ENCODE measurements at regions not wholly inside any gene's neighbourhood (a gene's known extent, or its start where the extent isn't known, plus 50 kb on each side); places are given as distances from the start of the nearest gene placed in this dataset.

DNA sequence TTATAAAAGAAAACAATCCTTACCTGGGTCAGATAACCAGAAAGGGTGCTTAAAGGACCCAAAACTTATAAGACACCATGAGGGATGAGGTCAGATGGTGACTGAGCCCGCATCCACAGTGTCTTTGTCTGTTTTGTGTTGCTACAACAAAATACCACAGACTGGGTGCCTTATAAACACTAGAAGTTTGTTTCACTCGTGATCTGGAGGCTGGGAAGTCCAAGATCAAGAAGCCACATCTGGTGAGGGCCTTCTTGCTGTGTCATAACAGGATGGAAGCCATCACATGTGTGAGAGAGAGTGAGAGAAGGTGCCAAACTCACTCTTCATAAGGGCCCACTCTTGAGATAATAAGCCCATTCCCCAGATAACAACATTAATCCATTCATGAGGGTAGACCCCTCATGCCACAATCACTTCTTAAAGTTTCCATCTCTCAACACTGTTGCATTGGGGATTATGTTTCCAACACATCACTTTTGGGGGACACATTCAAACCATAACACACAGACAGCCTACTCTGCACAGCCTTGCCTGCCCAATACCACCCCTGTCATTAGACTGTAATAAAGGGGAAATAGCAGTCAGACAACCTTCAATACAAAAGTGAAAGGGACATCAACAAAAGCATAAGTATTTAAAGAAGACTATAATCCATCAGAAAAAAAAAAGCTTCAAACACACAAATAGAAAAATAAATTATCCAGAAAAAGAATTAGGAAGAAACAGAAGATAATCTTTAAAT, 249.8 kb downstream of the ANAPC1 start:
- no peak for TF ChIP-seq CTCF (IDR thresholded peaks at IDR 0.05)
- TF ChIP-seq POLR2A (IDR thresholded peaks at IDR 0.05), result no peak
- Histone ChIP-seq H3K27ac (no peak overlapping the region), H3K4me3 (no peak overlapping the region), H3K36me3 (no peaks in the 10 kb centered on the region), H3K4me1 (peaks cover 0 to 5% (median 0%) of the 10 kb centered on the region in 4 donors), H3K27me3 (no peaks in the 10 kb centered on the region), H3K9me3 (peaks cover 0 to 16% (median 0%) of the 10 kb centered on the region in 4 donors)
- no peak for DNase-seq

DNA sequence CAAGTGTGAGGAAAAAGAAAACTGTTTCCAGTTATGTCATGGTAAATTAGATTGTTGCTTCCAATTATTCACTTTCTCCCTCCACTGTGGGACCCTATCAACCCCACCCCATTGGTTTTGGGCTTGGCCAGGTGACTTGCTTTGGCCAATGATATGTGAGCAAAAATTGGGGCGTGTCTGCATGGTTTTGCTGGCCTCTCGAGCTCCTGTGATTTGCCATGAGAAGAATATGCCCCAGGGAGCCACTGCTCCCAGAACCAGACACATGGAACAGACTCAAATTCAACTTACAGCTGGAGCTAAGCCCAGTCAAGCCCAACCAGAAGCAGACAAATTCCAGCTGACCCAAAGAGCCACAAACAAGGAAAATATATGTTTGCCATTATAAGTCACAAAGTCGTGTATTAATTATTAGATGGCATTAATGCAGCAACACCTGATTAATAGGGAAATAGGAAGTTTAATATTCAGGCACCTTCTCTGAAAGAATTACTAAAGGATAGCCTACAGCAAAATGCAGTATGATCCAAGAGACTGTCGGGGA, 248.9 kb downstream of the ANAPC1 start:
- Histone ChIP-seq H3K4me3 (no peak overlapping the region), H3K9me3 (peaks cover 0 to 16% (median 0%) of the 10 kb centered on the region in 4 donors), H3K27ac (no peak overlapping the region), H3K27me3 (no peaks in the 10 kb centered on the region), H3K36me3 (no peaks in the 10 kb centered on the region), H3K4me1 (peaks cover 0 to 5% (median 0%) of the 10 kb centered on the region in 4 donors)
- TF ChIP-seq POLR2A (IDR thresholded peaks at IDR 0.05), result no peak
- TF ChIP-seq CTCF (IDR thresholded peaks at IDR 0.05), result no peak
- DNase-seq, result no peak

GRCh38 chr2:111636905-111637304, 247.1 kb downstream of the ANAPC1 start:
- no peak overlapping the region for H3K4me3 ChIP-seq
- no peaks in the 10 kb centered on the region for H3K27me3 ChIP-seq
- H3K36me3 ChIP-seq, result no peaks in the 10 kb centered on the region
- H3K9me3 ChIP-seq, result peaks cover 0 to 16% (median 0%) of the 10 kb centered on the region in 4 donors
- H3K4me1 ChIP-seq, result peaks cover 0 to 5% (median 0%) of the 10 kb centered on the region in 4 donors
- TF ChIP-seq CTCF (IDR thresholded peaks at IDR 0.05), result no peak
- no peak for DNase-seq
- H3K27ac ChIP-seq, result no peak overlapping the region

- no peak for DNase-seq
- no peaks in the 10 kb centered on the region for H3K36me3 ChIP-seq
- no peak overlapping the region for H3K4me3 ChIP-seq
- no peak for TF ChIP-seq POLR2A (IDR thresholded peaks at IDR 0.05)
- TF ChIP-seq CTCF (IDR thresholded peaks at IDR 0.05), result no peak
- no peaks in the 10 kb centered on the region for H3K27me3 ChIP-seq
- peaks cover 0 to 16% (median 0%) of the 10 kb centered on the region in 4 donors for H3K9me3 ChIP-seq
- no peak overlapping the region for H3K27ac ChIP-seq
- H3K4me1 ChIP-seq, result no peaks in the 10 kb centered on the region
Observed at GRCh38 chr2:111638274-111638877, 245.6 kb downstream of the ANAPC1 start.

DNA sequence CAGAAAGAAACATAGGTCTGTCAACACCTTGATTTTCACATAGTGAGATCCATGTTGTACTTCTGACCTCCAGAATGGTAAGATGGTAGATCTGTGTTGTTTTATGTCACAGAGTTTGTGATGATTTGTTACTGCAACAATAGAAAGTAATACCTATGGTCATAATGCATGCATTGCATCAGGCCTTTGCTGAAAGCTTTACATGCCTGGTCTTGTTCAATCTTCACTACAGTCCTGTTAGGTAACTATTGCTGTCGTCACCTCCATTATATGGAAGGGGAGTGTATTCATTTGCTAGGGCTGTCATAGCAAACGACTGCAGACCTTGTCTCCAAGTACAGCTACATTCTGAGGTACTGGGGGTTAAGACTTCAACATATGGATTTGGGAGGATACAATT, 243.5 kb downstream of the ANAPC1 start:
- Histone ChIP-seq H3K4me1 (no peaks in the 10 kb centered on the region), H3K27me3 (no peaks in the 10 kb centered on the region), H3K9me3 (peaks cover 0 to 16% (median 0%) of the 10 kb centered on the region in 4 donors), H3K27ac (no peak overlapping the region), H3K4me3 (no peak overlapping the region), H3K36me3 (no peaks in the 10 kb centered on the region)
- DNase-seq, result no peak
- TF ChIP-seq POLR2A (IDR thresholded peaks at IDR 0.05) (no peak), CTCF (IDR thresholded peaks at IDR 0.05) (no peak)

All from Peyer's patch (tissue), 4 donors.